GM12865 (cell line): ENCODE measurements at regions not wholly inside any gene's neighbourhood (a gene's known extent, or its start where the extent isn't known, plus 50 kb on each side); places are given as distances from the start of the nearest gene placed in this dataset.

ENCODE experiments used
- DNase-seq: peaks from one replicate; pipeline ENCODE4 v3.0.0; 2010; ENCODE audit warnings: low read depth
- H3K4me3 ChIP-seq: 2 replicates; pipeline ENCODE4 v1.5.1; 2011; ENCODE audit warnings: mild to moderate bottlenecking, low read depth, low read length, control low read depth
- CTCF ChIP-seq: IDR thresholded peaks from 2 replicates; pipeline ENCODE4 v1.5.1; 2011; ENCODE audit warnings: low read length, control low read depth, low read depth, inconsistent platforms; ENCODE audit not compliant: insufficient read depth; ENCODE audit errors: missing control alignments

- TF ChIP-seq CTCF: no peak
Measured at GRCh38 chr7:80324032-80324431, 187.8 kb downstream of the GNAT3 start.

GRCh38 chr7:80319461-80319860 lies 184.8 kb downstream of the GNAI1 start:
- DNase-seq: no peak
- H3K4me3 ChIP-seq: no peak overlapping the region
- no peak for TF ChIP-seq CTCF

More at GRCh38 chr7:80324032-80324431, 187.8 kb downstream of the GNAT3 start:
- no peak overlapping the region for H3K4me3 ChIP-seq
- no peak for DNase-seq

GRCh38 chr7:80318081-80318480 lies 183.4 kb downstream of the GNAI1 start:
- no peak for TF ChIP-seq CTCF
- DNase-seq: no peak
- H3K4me3 ChIP-seq: no peak overlapping the region

- TF ChIP-seq CTCF: no peak
- H3K4me3 ChIP-seq: no peak overlapping the region
- DNase-seq: no peak
Measured at GRCh38 chr7:80316811-80317210, 182.2 kb downstream of the GNAI1 start.

- no peak for TF ChIP-seq CTCF
- no peak for DNase-seq
- H3K4me3 ChIP-seq: no peak overlapping the region
Measured at GRCh38 chr7:80313716-80314115, 179.1 kb downstream of the GNAI1 start.

- DNase-seq: no peak
- no peak overlapping the region for H3K4me3 ChIP-seq
- no peak for TF ChIP-seq CTCF
Measured at GRCh38 chr7:80313067-80313626, 178.5 kb downstream of the GNAI1 start.

- H3K4me3 ChIP-seq: no peak overlapping the region
- DNase-seq: no peak
Measured at GRCh38 chr7:80312139-80312661, 177.6 kb downstream of the GNAI1 start.

More at GRCh38 chr7:80312139-80312661, 177.6 kb downstream of the GNAI1 start:
- no peak for TF ChIP-seq CTCF
